ENCODE measurements at regions not wholly inside any gene's neighbourhood (a gene's known extent, or its start where the extent isn't known, plus 50 kb on each side); places are given as distances from the start of the nearest gene placed in this dataset.
A peak's percentile ranks its signal among the peaks of the same experiment; 100 is the strongest.

DNA sequence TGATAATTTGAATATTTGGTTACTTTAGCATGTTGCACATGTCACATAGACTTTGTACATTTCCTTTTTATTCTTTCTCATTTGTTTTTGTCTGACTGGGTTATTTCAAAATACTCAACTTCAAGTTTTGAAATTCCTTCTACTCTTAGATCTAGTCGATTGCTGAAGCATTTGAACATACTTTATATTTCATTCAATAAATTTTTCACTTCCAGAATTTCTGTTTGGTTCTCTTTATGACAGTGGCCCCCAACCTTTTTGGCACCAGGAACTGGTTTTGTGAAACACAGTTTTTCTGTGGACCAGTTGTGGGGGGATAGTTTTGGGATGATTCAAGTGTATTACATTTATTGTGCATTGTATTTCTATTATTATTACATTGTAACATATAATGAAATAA lies 119.8 kb downstream of the COX7C start:
- Histone ChIP-seq H3K27me3 (ENCODE audit: control insufficient read depth, extremely low read depth, insufficient read depth, low read length) (no peaks in the 10 kb centered on the region), H3K9ac (ENCODE audit: control insufficient read depth, extremely low read depth, insufficient read depth, low read length) (no peak overlapping the region), H3K9me1 (ENCODE audit: control insufficient read depth, extremely low read depth, insufficient read depth, low read length) (no peaks in the 10 kb centered on the region), H3K4me1 (ENCODE audit: control insufficient read depth, extremely low read depth, insufficient read depth, low read length) (no peaks in the 10 kb centered on the region), H3K79me2 (ENCODE audit: control insufficient read depth, insufficient read depth, low read length) (no peaks in the 10 kb centered on the region), H3K9me3 (ENCODE audit: control insufficient read depth, low read depth, low read length) (no peaks in the 10 kb centered on the region), H3K4me3 (ENCODE audit: control insufficient read depth in 2 of 3, extremely low read depth in 1 of 3, insufficient read depth in 2 of 3, low read depth in 1 of 3, low read length in 3 of 3) (no peak overlapping the region), H3K36me3 (ENCODE audit: control insufficient read depth in 2 of 2, extremely low read depth in 1 of 2, insufficient read depth in 2 of 2, low read length in 2 of 2) (no peaks in the 10 kb centered on the region), H3K27ac (ENCODE audit: control insufficient read depth, insufficient read depth, low read length) (no peak overlapping the region), H4K20me1 (ENCODE audit: control insufficient read depth, extremely low read depth, insufficient read depth, low read length) (no peaks in the 10 kb centered on the region), H2AFZ (ENCODE audit: control insufficient read depth, low read length) (no peak overlapping the region), H3K4me2 (ENCODE audit: control insufficient read depth, extremely low read depth, insufficient read depth, low read depth, low read length) (no peak overlapping the region)
- FAIRE-seq: no peak
- DNase-seq (ENCODE audit: low read depth, low spot score): no peak
- dilution Hi-C loops (cut with MboI; ENCODE audit: extremely low pct_ligation_motif_present, low sequenced_read_pairs): no loop called here
- TF ChIP-seq CTCF (optimal IDR thresholded peaks at IDR 0.05 in 1 of 3, IDR thresholded peaks at IDR 0.05 in 1 of 3, conservative IDR thresholded peaks at IDR 0.05 in 1 of 3; ENCODE audit: extremely low read depth in 1 of 3, insufficient read depth in 2 of 3, low read length in 3 of 3) (no peak), EZH2 (IDR thresholded peaks at IDR 0.05; ENCODE audit: low read length) (no peak)

GRCh38 chr5:86748538-86749105 lies 130.9 kb downstream of the COX7C start:
- H2AFZ ChIP-seq (ENCODE audit: control insufficient read depth, low read length): no peak overlapping the region
- H3K9me3 ChIP-seq (ENCODE audit: control insufficient read depth, low read depth, low read length): no peaks in the 10 kb centered on the region
- peak overlapping the region; percentile 17 for H3K4me2 ChIP-seq (ENCODE audit: control insufficient read depth, extremely low read depth, insufficient read depth, low read depth, low read length)
- DNase-seq (ENCODE audit: low read depth, low spot score): no peak
- no peak overlapping the region for H3K27ac ChIP-seq (ENCODE audit: control insufficient read depth, insufficient read depth, low read length)
- FAIRE-seq: peak; percentile 53
- no peaks in the 10 kb centered on the region for H3K9me1 ChIP-seq (ENCODE audit: control insufficient read depth, extremely low read depth, insufficient read depth, low read length)
- dilution Hi-C loops (cut with MboI; ENCODE audit: extremely low pct_ligation_motif_present, low sequenced_read_pairs): no loop called here
- no peaks in the 10 kb centered on the region for H4K20me1 ChIP-seq (ENCODE audit: control insufficient read depth, extremely low read depth, insufficient read depth, low read length)
- no peak overlapping the region for H3K9ac ChIP-seq (ENCODE audit: control insufficient read depth, extremely low read depth, insufficient read depth, low read length)
- no peak for TF ChIP-seq EZH2 (IDR thresholded peaks at IDR 0.05; ENCODE audit: low read length)
- TF ChIP-seq CTCF (optimal IDR thresholded peaks at IDR 0.05 in 1 of 3, IDR thresholded peaks at IDR 0.05 in 1 of 3, conservative IDR thresholded peaks at IDR 0.05 in 1 of 3; ENCODE audit: extremely low read depth in 1 of 3, insufficient read depth in 2 of 3, low read length in 3 of 3): no peak
- H3K36me3 ChIP-seq (ENCODE audit: control insufficient read depth in 2 of 2, extremely low read depth in 1 of 2, insufficient read depth in 2 of 2, low read length in 2 of 2): no peaks in the 10 kb centered on the region
- peaks cover 13% of the 10 kb centered on the region for H3K4me1 ChIP-seq (ENCODE audit: control insufficient read depth, extremely low read depth, insufficient read depth, low read length)
- no peaks in the 10 kb centered on the region for H3K79me2 ChIP-seq (ENCODE audit: control insufficient read depth, insufficient read depth, low read length)
- no peak overlapping the region for H3K4me3 ChIP-seq (ENCODE audit: control insufficient read depth in 2 of 3, extremely low read depth in 1 of 3, insufficient read depth in 2 of 3, low read depth in 1 of 3, low read length in 3 of 3)
- H3K27me3 ChIP-seq (ENCODE audit: control insufficient read depth, extremely low read depth, insufficient read depth, low read length): no peaks in the 10 kb centered on the region
